Caco-2 (cell line): ENCODE measurements at regions not wholly inside any gene's neighbourhood (a gene's known extent, or its start where the extent isn't known, plus 50 kb on each side); places are given as distances from the start of the nearest gene placed in this dataset.
"Not testable (repeated sequence)": the region's sequence is repeated elsewhere in the genome, so short reads cannot be mapped to it uniquely, and the experiment has no call there.

Source experiments
- BruUV-seq: library from RNA; stranded (reverse); fragments of 400-500 nt; replicated peaks from 2 replicates; lab custom pipeline; 2021; lab: Mats Ljungman, UMichigan
- CTCF ChIA-PET: fragments of 300-600 bp; sonication (Branson Sonifier 250); formaldehyde crosslinking; loops from one replicate; lab custom pipeline; 2022; ENCODE audit warnings: antibody characterized with exemption; lab: Charles Lee
- POLR2A ChIA-PET: fragments of 300-600 bp; sonication (Branson Sonifier 250); formaldehyde crosslinking; loops from one replicate; lab custom pipeline; 2022; ENCODE audit warnings: antibody characterized with exemption; lab: Charles Lee
- DNase-seq, 2 experiments: peaks; one replicate each; pipeline versions ENCODE4 v3.0.0 to v3.0.0-alpha.2; 2020 to 2022
- H3K27me3 ChIP-seq: replicated peaks from 2 replicates; pipeline ENCODE4 v1.6.0; 2011; ENCODE audit warnings: low read length; ENCODE audit not compliant: control insufficient read depth, insufficient read depth
- H3K36me3 ChIP-seq: 2 replicates; pipeline ENCODE4 v1.5.1; 2011; ENCODE audit warnings: low read length; ENCODE audit not compliant: control insufficient read depth, insufficient read depth
- H3K4me1 ChIP-seq: fragments of 250-450 bp; sonication (Bioruptor Pico); 2 replicates; pipeline ENCODE4 v1.5.1; 2020; ENCODE audit warnings: mild to moderate bottlenecking
- H3K4me3 ChIP-seq: 2 replicates; pipeline ENCODE4 v1.5.1; 2011; ENCODE audit warnings: low read depth, mild to moderate bottlenecking, control low read depth, low read length
- H3K9me3 ChIP-seq: fragments of 250-450 bp; sonication (Bioruptor Pico); 2 replicates; pipeline ENCODE4 v1.5.1; 2020; ENCODE audit warnings: mild to moderate bottlenecking, moderate library complexity
- H3K27ac Mint-ChIP-seq: one replicate; pipeline ENCODE4 v1.8.0; 2022; ENCODE audit warnings: mixed read lengths; ENCODE audit not compliant: unreplicated experiment
- H3K27me3 Mint-ChIP-seq: one replicate; pipeline ENCODE4 v1.8.0; 2022; ENCODE audit warnings: mixed read lengths; ENCODE audit not compliant: insufficient read depth, unreplicated experiment
- H3K36me3 Mint-ChIP-seq: one replicate; pipeline ENCODE4 v1.8.0; 2022; ENCODE audit warnings: mild to moderate bottlenecking, mixed read lengths; ENCODE audit not compliant: insufficient read depth, unreplicated experiment
- H3K4me1 Mint-ChIP-seq: one replicate; pipeline ENCODE4 v1.8.0; 2022; ENCODE audit warnings: low read depth, mixed read lengths; ENCODE audit not compliant: unreplicated experiment
- H3K4me3 Mint-ChIP-seq: one replicate; pipeline ENCODE4 v1.8.0; 2022; ENCODE audit warnings: mild to moderate bottlenecking, moderate library complexity, mixed read lengths; ENCODE audit not compliant: unreplicated experiment
- H3K9me3 Mint-ChIP-seq: one replicate; pipeline ENCODE4 v1.8.0; 2022; ENCODE audit warnings: mixed read lengths; ENCODE audit not compliant: unreplicated experiment
- CTCF ChIP-seq, 2 experiments: fragments of 200-600 bp in 1 of 2; IDR thresholded peaks; 1 replicate in 1 of 2; 2 replicates in 1 of 2; pipeline versions ENCODE4 v1.5.1 to v1.8.0; 2011 to 2022; ENCODE audit warnings: antibody characterized with exemption in 1 of 2, control low read depth in 1 of 2, inconsistent platforms in 1 of 2, low read depth in 1 of 2, low read length in 1 of 2, mild to moderate bottlenecking in 1 of 2, moderate library complexity in 1 of 2; ENCODE audit not compliant: insufficient read depth in 1 of 2, severe bottlenecking in 1 of 2, unreplicated experiment in 1 of 2
- intact Hi-C: fragments of 100-400 bp; cut with micrococcal nuclease; formaldehyde crosslinking; loops from one replicate; pipeline ENCODE4 v1.10.0; 2022; ENCODE audit not compliant: unreplicated experiment

DNA sequence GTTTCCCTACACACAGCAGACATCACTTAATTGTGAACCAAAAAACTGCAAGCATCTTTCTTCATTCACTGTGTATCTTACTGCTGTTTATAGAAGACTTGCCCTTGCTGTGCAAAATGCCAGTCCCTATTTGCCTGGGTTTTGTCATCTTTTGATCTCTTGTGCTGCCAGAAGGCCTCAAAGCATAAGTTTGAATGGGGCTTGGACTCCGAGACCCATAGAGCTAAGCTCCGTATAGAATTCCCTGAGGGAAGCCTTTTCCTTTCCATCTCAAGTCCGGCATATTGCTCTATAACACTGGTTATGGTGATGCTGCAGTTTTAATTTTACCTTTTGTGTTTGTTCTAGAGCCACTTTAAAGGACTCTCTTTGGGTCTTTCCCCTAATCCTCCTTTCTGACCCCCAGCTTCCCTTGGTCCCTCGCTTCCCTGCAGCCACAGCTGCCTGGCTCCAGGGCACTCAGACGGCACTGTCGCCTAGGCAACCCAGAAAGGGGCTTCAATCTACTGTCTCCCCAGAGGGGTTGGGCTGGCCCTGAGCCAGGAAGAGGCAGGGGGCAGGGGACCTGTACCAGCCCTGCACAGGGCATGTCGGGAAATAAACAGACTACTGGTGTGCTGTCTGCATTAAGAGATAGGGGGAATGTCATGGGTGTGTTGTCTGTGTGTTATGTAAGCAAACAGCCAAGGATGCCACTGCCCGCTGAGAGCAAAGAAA is 73.4 kb upstream of the MELK start:
- H3K36me3 ChIP-seq = no peaks in the 10 kb centered on the region
- no peak for DNase-seq
- H3K27me3 ChIP-seq = no peaks in the 10 kb centered on the region
- H3K9me3 ChIP-seq = no peaks in the 10 kb centered on the region
- no peak for TF ChIP-seq CTCF (IDR thresholded peaks at IDR 0.05; ENCODE audit: insufficient read depth in 1 of 2, low read depth in 1 of 2, low read length in 1 of 2, severe bottlenecking in 1 of 2, unreplicated experiment in 1 of 2)
- CTCF ChIA-PET = no interaction called here
- H3K4me1 ChIP-seq = peaks cover 8% of the 10 kb centered on the region; the same call in 1 of the 2 replicates
- POLR2A ChIA-PET = no interaction called here
- H3K27ac Mint-ChIP-seq = no peak overlapping the region
- H3K4me1 Mint-ChIP-seq = peaks cover 15% of the 10 kb centered on the region
- intact Hi-C loops = no loop called here
- BruUV-seq = no TSS peak
- no peak overlapping the region for H3K4me3 ChIP-seq
- no peaks in the 10 kb centered on the region for H3K27me3 Mint-ChIP-seq
- no peak overlapping the region for H3K4me3 Mint-ChIP-seq
- no peaks in the 10 kb centered on the region for H3K36me3 Mint-ChIP-seq
- no peaks in the 10 kb centered on the region for H3K9me3 Mint-ChIP-seq

GRCh38 chr9:36493564-36493963 is 79.1 kb upstream of the MELK start:
- H3K36me3 ChIP-seq, BruUV-seq, H3K4me1 ChIP-seq, H3K4me3 ChIP-seq, H3K36me3 Mint-ChIP-seq, H3K4me3 Mint-ChIP-seq, intact Hi-C loops, DNase-seq, H3K9me3 Mint-ChIP-seq, H3K27ac Mint-ChIP-seq, POLR2A ChIA-PET, H3K4me1 Mint-ChIP-seq, H3K9me3 ChIP-seq, H3K27me3 ChIP-seq, H3K27me3 Mint-ChIP-seq: not testable (repeated sequence)
- CTCF ChIA-PET = interaction anchor here (0.7 kb wide), 1 partner anchor 1462 kb away, joined by 4 read pairs; no protein-coding TSS in a partner anchor

GRCh38 chr9:36492865-36493264 is 79.8 kb upstream of the MELK start:
- DNase-seq = no peak
- ChIA-PET POLR2A (no interaction called here), CTCF (no interaction called here)
- H3K4me1 ChIP-seq = no peaks in the 10 kb centered on the region
- intact Hi-C loops = no loop called here
- H3K4me3 Mint-ChIP-seq = no peak overlapping the region
- H3K27ac Mint-ChIP-seq = no peak overlapping the region
- peaks cover 7% of the 10 kb centered on the region for H3K4me1 Mint-ChIP-seq
- H3K4me3 ChIP-seq = no peak overlapping the region
- H3K9me3 Mint-ChIP-seq = no peaks in the 10 kb centered on the region
- BruUV-seq = no TSS peak
- no peak for TF ChIP-seq CTCF (IDR thresholded peaks at IDR 0.05; ENCODE audit: insufficient read depth in 1 of 2, low read depth in 1 of 2, low read length in 1 of 2, severe bottlenecking in 1 of 2, unreplicated experiment in 1 of 2)
- H3K36me3 Mint-ChIP-seq = peaks cover 11% of the 10 kb centered on the region
- no peaks in the 10 kb centered on the region for H3K36me3 ChIP-seq
- no peaks in the 10 kb centered on the region for H3K9me3 ChIP-seq
- H3K27me3 ChIP-seq = no peaks in the 10 kb centered on the region
- no peaks in the 10 kb centered on the region for H3K27me3 Mint-ChIP-seq
